Kidney epithelial cell (primary cell): ENCODE measurements at regions not wholly inside any gene's neighbourhood (a gene's known extent, or its start where the extent isn't known, plus 50 kb on each side); places are given as distances from the start of the nearest gene placed in this dataset.
"Not testable (repeated sequence)": the region's sequence is repeated elsewhere in the genome, so short reads cannot be mapped to it uniquely, and the experiment has no call there.

Experiments
- DNase-seq: peaks from one replicate; pipeline ENCODE4 v3.0.0-alpha.2; 2010; ENCODE audit warnings: low read depth
- H3K27me3 ChIP-seq: 2 replicates; pipeline ENCODE4 v1.6.0; 2011; ENCODE audit warnings: low read length; ENCODE audit not compliant: control insufficient read depth, insufficient read depth
- H3K36me3 ChIP-seq: 2 replicates; pipeline ENCODE4 v1.5.1; 2011; ENCODE audit warnings: low read length; ENCODE audit not compliant: control insufficient read depth, insufficient read depth
- H3K4me3 ChIP-seq: 2 replicates; pipeline ENCODE4 v1.5.1; 2011; ENCODE audit warnings: low read depth, mild to moderate bottlenecking, control low read depth, low read length
- TF ChIP-seq, protein P1 (sequence below): IDR thresholded peaks from 2 replicates; pipeline ENCODE4 v1.5.1; 2011; ENCODE audit warnings: mild to moderate bottlenecking, moderate library complexity, low read length, control low read depth, inconsistent platforms; ENCODE audit not compliant: insufficient read depth, poor library complexity, severe bottlenecking

DNA sequence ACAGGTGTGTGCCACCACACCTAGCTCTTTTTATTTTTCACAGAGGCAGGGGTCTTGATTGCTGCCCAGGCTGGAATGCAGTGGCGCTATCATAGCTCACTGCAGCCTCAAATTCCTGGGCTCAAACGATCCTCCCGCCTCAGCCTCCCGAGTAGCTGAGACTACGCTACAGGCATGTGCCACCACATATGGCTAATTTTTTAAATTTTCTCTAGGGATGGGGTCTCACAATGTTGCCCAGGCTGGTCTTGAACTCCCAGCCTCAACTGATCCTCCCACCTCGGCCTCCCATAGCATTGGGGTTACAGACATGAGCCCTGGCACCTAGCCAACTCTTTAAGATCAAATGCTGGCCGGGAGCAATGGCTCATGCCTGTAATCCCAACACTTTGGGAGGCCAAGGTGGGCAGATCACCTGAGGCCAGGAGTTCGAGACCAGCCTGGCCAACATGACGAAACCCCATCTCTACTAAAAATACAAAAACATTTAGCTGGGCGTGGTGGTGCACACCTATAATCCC lies 50.6 kb upstream of the MYL10 start:
- DNase-seq, H3K36me3 ChIP-seq, H3K4me3 ChIP-seq, H3K27me3 ChIP-seq: not testable (repeated sequence)

DNA sequence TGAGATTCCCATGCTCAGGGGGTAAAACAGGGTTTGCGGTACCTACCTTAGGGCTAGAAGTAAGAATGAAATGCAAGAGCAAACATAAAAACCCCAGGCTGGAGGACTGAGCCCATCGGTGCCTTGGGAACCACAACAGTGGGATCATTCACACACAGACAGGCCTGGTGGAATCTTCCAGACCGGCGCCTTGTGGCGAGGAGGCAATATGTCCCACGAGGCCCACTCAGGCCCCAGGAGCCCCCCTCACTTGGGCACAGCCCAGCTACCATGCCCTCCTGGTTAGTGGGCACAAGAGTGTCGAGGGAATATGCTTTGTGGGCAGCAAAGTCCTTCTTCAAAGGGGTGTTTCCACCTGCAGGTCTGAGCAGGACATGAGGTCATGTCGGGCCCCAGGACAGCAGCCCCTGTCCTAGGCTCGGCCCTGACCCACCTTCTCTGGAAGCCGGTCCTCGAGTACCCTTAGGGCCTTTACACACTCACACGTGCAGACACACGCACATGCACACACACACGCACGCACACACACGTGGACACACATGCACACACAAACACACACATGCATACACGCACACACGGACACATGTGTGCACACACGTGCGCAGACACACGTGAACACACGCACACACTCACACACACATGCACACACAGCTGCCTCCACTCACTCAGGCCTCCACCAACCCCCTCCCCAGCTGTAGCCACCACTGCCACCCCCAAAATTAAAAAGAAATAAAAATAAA lies 51.5 kb upstream of the MYL10 start:
- TF ChIP-seq, protein P1, sequence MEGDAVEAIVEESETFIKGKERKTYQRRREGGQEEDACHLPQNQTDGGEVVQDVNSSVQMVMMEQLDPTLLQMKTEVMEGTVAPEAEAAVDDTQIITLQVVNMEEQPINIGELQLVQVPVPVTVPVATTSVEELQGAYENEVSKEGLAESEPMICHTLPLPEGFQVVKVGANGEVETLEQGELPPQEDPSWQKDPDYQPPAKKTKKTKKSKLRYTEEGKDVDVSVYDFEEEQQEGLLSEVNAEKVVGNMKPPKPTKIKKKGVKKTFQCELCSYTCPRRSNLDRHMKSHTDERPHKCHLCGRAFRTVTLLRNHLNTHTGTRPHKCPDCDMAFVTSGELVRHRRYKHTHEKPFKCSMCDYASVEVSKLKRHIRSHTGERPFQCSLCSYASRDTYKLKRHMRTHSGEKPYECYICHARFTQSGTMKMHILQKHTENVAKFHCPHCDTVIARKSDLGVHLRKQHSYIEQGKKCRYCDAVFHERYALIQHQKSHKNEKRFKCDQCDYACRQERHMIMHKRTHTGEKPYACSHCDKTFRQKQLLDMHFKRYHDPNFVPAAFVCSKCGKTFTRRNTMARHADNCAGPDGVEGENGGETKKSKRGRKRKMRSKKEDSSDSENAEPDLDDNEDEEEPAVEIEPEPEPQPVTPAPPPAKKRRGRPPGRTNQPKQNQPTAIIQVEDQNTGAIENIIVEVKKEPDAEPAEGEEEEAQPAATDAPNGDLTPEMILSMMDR: no peak
- H3K27me3 ChIP-seq: no peaks in the 10 kb centered on the region
- no peak for DNase-seq
- H3K4me3 ChIP-seq: no peak overlapping the region
- H3K36me3 ChIP-seq: no peaks in the 10 kb centered on the region

- DNase-seq: peak; percentile 73
- H3K36me3 ChIP-seq: no peaks in the 10 kb centered on the region
- TF ChIP-seq, protein P1: no peak
- no peak overlapping the region for H3K4me3 ChIP-seq
- no peaks in the 10 kb centered on the region for H3K27me3 ChIP-seq
Measured at GRCh38 chr7:101681170-101682007, 52.3 kb upstream of the MYL10 start.

GRCh38 chr7:101684983-101685330 lies 55.9 kb upstream of the MYL10 start:
- TF ChIP-seq, protein P1: no peak
- Histone ChIP-seq H3K36me3 (no peaks in the 10 kb centered on the region), H3K27me3 (no peaks in the 10 kb centered on the region), H3K4me3 (no peak overlapping the region)
- DNase-seq: no peak

DNA sequence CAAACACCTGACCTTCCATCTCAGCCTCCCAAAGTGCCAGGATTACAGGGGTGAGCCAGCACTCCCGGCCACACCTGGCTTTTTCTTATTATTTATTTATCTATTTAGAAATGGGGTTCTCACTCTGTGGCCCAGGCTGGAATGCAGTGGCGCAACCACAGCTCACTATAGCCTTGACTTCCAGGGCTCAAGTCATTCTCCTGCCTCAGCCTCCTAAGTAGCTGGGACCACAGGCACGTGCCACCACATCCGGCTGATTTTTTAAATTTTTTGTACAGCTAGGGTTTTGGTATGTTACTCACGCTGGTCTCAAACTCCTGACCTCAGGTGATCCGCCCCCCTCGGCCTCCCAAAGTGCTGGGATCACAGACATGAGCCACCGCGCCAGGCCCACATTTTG lies 56.9 kb upstream of the MYL10 start:
- TF ChIP-seq, protein P1: no peak
- Histone ChIP-seq H3K4me3 (no peak overlapping the region), H3K36me3 (no peaks in the 10 kb centered on the region), H3K27me3 (no peaks in the 10 kb centered on the region)
- DNase-seq: no peak

- TF ChIP-seq, protein P1: no peak
- no peak for DNase-seq
Measured at GRCh38 chr7:101687081-101687480, 58.0 kb upstream of the MYL10 start.

More at GRCh38 chr7:101687081-101687480, 58.0 kb upstream of the MYL10 start:
- Histone ChIP-seq H3K27me3 (no peaks in the 10 kb centered on the region), H3K36me3 (no peaks in the 10 kb centered on the region), H3K4me3 (no peak overlapping the region)
